ENCODE measurements at regions not wholly inside any gene's neighbourhood (a gene's known extent, or its start where the extent isn't known, plus 50 kb on each side); places are given as distances from the start of the nearest gene placed in this dataset.

DNA sequence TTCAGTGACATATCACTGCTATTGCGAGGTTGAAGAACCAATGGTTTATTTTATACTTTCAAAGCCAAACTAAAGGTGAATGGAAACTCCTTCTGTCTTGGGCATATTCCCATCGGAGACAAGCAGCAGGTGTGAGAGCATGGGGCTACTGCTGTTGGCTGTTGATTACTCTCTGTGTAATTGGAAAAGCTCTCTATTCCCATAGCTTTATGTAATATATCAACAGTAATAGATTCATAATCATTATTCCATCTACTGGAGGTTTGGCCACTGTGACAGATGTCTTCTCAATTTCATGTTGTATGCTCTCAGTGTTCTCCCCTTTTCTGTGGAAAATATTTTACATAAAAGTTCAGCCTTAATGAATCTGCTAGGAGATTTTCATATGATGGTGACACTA is 352.0 kb downstream of the BTG1 start:
- Mint-ChIP-seq H3K4me1 (no peaks in the 10 kb centered on the region), H3K4me3 (no peak overlapping the region), H3K27me3 (no peaks in the 10 kb centered on the region), H3K27ac (no peak overlapping the region), H3K9me3 (no peaks in the 10 kb centered on the region), H3K36me3 (ENCODE audit: low read depth) (no peaks in the 10 kb centered on the region)
- ATAC-seq (no peak), DNase-seq (no peak)

DNA sequence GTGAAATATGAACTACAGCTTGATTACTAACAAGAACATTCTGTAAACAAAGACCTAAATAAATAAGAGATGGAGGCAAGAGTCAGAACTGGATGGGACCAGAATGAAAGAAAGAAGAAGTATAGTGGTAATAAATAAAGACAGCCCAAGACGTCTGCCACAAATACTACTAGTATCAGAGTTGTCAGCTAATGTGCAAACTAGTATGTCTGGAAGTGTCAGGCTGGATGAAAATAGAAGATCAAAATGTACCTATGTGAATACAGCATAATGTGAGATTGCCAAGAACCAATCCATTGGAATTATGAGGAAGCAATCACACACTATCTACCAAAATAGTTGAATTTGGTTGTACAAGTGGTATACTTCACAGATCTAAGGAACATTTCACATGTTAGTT is 353.0 kb downstream of the BTG1 start:
- Mint-ChIP-seq H3K27ac (no peak overlapping the region), H3K4me3 (no peak overlapping the region), H3K9me3 (no peaks in the 10 kb centered on the region), H3K36me3 (ENCODE audit: low read depth) (no peaks in the 10 kb centered on the region), H3K4me1 (peaks cover 2% of the 10 kb centered on the region), H3K27me3 (no peaks in the 10 kb centered on the region)
- ATAC-seq, result no peak
- DNase-seq, result no peak

DNA sequence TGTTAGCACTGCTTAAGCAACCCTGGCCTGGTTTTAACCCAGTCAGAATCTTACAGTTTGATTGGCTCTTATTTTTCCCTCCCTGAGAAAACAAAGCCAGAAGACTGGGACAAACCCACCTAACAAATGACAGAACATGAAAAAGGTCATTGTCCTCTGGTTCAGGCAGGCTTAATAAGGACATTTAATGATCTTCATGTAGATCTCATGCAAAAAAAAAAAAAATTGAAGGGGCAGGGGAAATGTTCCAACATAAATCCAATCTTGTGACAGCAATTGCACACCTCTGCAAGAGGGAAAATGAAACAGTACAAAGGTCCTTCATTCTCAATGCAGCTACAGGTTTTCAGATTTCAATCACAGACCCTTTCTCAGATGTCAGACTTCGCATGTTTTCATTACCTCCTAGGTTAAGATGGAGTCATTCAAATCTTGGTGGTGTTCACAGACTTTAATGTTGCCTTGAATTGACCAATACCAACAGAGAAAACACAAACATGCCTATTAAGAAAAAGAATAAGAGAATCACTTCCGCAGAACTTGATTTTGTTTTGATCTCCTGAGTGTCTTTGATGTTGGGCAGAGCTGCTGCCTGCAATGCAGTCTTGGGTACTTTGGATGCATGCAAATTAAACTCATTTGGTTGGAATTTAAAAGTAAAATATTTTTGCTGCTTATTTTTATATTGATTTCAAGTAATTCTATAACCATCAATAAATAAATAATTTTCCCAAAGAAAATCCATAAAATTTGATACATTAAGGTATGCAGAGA is 359.0 kb downstream of the BTG1 start:
- Mint-ChIP-seq H3K4me3 (no peak overlapping the region), H3K27ac (no peak overlapping the region)

GRCh38 chr12:91785655-91786498 is 359.8 kb downstream of the BTG1 start:
- H3K27me3 Mint-ChIP-seq, result no peaks in the 10 kb centered on the region
- H3K4me1 Mint-ChIP-seq, result peaks cover 17% of the 10 kb centered on the region
- no peak overlapping the region for H3K27ac Mint-ChIP-seq
- H3K36me3 Mint-ChIP-seq (ENCODE audit: low read depth), result no peaks in the 10 kb centered on the region
- no peak overlapping the region for H3K4me3 Mint-ChIP-seq
- peaks cover 3% of the 10 kb centered on the region for H3K9me3 Mint-ChIP-seq
- ATAC-seq (no peak), DNase-seq (no peak)

More for the DNA sequence above, 359.0 kb downstream of the BTG1 start:
- no peaks in the 10 kb centered on the region for H3K27me3 Mint-ChIP-seq
- ATAC-seq (no peak), DNase-seq (no peak)
- peaks cover 17% of the 10 kb centered on the region for H3K4me1 Mint-ChIP-seq
- peaks cover 3% of the 10 kb centered on the region for H3K9me3 Mint-ChIP-seq
- H3K36me3 Mint-ChIP-seq (ENCODE audit: low read depth), result no peaks in the 10 kb centered on the region

DNA sequence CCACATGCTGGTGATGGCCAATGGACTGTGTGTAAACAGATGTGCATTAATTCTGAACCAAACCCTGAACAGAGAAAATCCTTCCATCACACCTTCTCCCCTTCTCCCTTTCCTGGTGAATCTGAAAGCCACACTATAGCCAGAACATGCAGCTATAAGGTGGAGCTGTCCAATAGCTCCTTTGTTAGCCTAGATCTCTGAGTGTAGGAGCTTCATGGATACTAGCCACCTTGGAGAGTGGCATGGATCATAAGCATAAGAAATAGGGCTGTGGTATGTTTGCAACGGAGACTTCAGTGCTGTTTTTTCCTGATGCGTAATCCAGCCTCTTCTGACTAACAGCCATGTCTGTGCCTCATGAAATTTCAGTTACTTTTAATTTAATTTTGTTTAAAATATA is 364.5 kb downstream of the BTG1 start:
- Mint-ChIP-seq H3K9me3 (peaks cover 6% of the 10 kb centered on the region), H3K27ac (no peak overlapping the region), H3K4me3 (no peak overlapping the region), H3K27me3 (no peaks in the 10 kb centered on the region), H3K4me1 (peaks cover 31% of the 10 kb centered on the region), H3K36me3 (ENCODE audit: low read depth) (no peaks in the 10 kb centered on the region)
- ATAC-seq, result no peak
- no peak for DNase-seq

DNA sequence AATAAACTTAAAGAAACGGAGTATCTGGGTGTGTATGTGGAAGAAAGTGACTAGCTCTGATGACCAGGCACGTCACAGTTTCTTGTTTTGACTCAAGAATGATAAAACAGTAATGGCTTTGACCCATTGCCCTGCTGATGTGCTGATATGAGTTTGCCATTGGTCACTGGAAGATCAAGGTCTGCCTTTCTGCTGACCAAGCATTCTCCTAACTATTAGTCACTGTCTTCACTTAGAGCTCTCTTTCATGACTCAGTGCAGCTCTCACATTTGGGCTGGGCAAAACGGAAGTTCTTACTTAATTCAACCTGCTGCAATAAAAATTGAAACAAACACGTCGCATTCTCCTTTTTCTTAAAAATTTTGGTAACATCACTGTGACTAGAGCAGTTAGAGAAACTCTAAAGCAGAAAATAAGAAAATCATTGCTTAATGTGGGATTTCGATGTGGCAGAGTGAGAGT is 366.7 kb downstream of the BTG1 start:
- H3K4me3 Mint-ChIP-seq, result peak overlapping the region; percentile 73
- ATAC-seq (peak; percentile 99), DNase-seq (peak; percentile 26)
- peaks cover 3% of the 10 kb centered on the region for H3K9me3 Mint-ChIP-seq
- peak overlapping the region; percentile 73 for H3K27ac Mint-ChIP-seq
- no peaks in the 10 kb centered on the region for H3K36me3 Mint-ChIP-seq (ENCODE audit: low read depth)
- H3K27me3 Mint-ChIP-seq, result no peaks in the 10 kb centered on the region
- peaks cover 27% of the 10 kb centered on the region for H3K4me1 Mint-ChIP-seq

- DNase-seq (no peak), ATAC-seq (no peak)
- peak overlapping the region; percentile 73 for H3K27ac Mint-ChIP-seq
- H3K27me3 Mint-ChIP-seq, result no peaks in the 10 kb centered on the region
- no peaks in the 10 kb centered on the region for H3K36me3 Mint-ChIP-seq (ENCODE audit: low read depth)
- H3K4me3 Mint-ChIP-seq, result peak overlapping the region; percentile 73
- peaks cover 3% of the 10 kb centered on the region for H3K9me3 Mint-ChIP-seq
- H3K4me1 Mint-ChIP-seq, result peaks cover 27% of the 10 kb centered on the region
Observed at GRCh38 chr12:91778091-91778832, 367.4 kb downstream of the BTG1 start.

GRCh38 chr12:91777268-91777992 is 368.2 kb downstream of the BTG1 start:
- Mint-ChIP-seq H3K4me1 (peaks cover 27% of the 10 kb centered on the region), H3K27me3 (no peaks in the 10 kb centered on the region), H3K27ac (no peak overlapping the region), H3K9me3 (peaks cover 3% of the 10 kb centered on the region), H3K36me3 (ENCODE audit: low read depth) (no peaks in the 10 kb centered on the region), H3K4me3 (no peak overlapping the region)
- no peak for DNase-seq
- peak; percentile 43 for ATAC-seq

GRCh38 chr12:91774434-91774921 is 371.2 kb downstream of the BTG1 start:
- ATAC-seq, result no peak
- no peak overlapping the region for H3K27ac Mint-ChIP-seq
- no peaks in the 10 kb centered on the region for H3K36me3 Mint-ChIP-seq (ENCODE audit: low read depth)
- H3K4me3 Mint-ChIP-seq, result no peak overlapping the region
- DNase-seq, result no peak
- peaks cover 26% of the 10 kb centered on the region for H3K4me1 Mint-ChIP-seq
- peaks cover 3% of the 10 kb centered on the region for H3K9me3 Mint-ChIP-seq
- no peaks in the 10 kb centered on the region for H3K27me3 Mint-ChIP-seq

DNA sequence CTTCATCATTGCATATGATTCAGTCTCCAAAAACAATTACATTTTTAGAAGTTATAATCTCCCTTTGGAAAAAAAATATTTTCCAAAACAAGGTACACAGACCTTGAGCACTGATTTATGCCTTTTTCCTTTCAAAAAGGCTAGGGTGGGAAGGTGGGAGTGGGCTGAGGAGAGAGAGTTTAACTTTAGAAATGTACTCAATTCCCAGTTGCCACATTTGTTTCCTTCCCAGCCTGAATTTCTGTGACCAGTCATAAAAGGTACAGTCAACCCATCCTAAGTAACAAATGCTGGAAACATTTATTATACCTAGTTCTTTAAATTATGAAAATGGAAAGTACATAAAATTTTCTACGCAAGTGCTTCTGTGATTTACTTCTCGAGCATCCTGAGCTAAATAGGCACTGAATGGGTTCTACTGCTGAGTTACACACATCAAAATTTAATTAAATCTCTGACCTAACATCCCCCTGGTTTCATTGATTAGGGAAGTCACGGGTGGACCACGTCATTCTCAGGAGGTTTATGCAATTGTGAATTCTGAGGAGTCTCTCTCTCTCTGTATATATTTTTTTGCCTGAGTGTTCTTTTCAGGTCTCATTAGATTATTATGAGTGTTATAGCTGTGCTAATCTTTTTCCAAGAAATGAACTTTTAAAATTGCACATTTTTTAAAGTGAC is 371.8 kb downstream of the BTG1 start:
- Mint-ChIP-seq H3K27ac (no peak overlapping the region), H3K27me3 (no peaks in the 10 kb centered on the region), H3K36me3 (ENCODE audit: low read depth) (no peaks in the 10 kb centered on the region), H3K9me3 (peaks cover 3% of the 10 kb centered on the region), H3K4me1 (peaks cover 20% of the 10 kb centered on the region), H3K4me3 (no peak overlapping the region)
- DNase-seq (no peak), ATAC-seq (no peak)

DNA sequence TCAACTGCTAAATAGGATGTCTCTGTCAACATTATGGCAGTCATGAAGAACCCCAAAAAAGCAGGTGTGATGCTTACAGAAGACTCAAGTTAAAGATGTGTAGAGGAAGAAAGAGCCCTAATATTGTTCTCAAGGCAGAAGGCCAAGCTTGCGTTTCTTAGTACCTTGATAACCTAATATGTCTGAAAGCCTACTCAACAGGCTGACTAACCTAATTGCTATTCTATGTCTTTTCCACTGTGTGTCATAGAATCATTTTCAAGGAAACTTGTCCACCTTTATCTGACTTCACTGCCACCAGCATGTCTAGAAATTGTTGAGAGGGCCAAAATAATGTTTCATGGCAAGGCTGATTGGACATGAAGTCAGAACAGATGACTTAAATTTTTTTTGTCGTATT is 373.2 kb downstream of the BTG1 start:
- no peak for DNase-seq
- H3K27ac Mint-ChIP-seq, result no peak overlapping the region
- H3K36me3 Mint-ChIP-seq (ENCODE audit: low read depth), result no peaks in the 10 kb centered on the region

GRCh38 chr12:91769736-91770135 is 375.9 kb downstream of the BTG1 start:
- Mint-ChIP-seq H3K9me3 (no peaks in the 10 kb centered on the region), H3K27ac (no peak overlapping the region), H3K36me3 (ENCODE audit: low read depth) (no peaks in the 10 kb centered on the region), H3K27me3 (no peaks in the 10 kb centered on the region), H3K4me1 (no peaks in the 10 kb centered on the region), H3K4me3 (no peak overlapping the region)
- ATAC-seq (no peak), DNase-seq (no peak)

More for the DNA sequence above, 373.2 kb downstream of the BTG1 start:
- no peak overlapping the region for H3K4me3 Mint-ChIP-seq
- H3K27me3 Mint-ChIP-seq, result no peaks in the 10 kb centered on the region
- no peak for ATAC-seq
- peaks cover 6% of the 10 kb centered on the region for H3K4me1 Mint-ChIP-seq
- peaks cover 1% of the 10 kb centered on the region for H3K9me3 Mint-ChIP-seq

- ATAC-seq (no peak), DNase-seq (no peak)
- Mint-ChIP-seq H3K36me3 (ENCODE audit: low read depth) (no peaks in the 10 kb centered on the region), H3K9me3 (no peaks in the 10 kb centered on the region), H3K4me3 (no peak overlapping the region), H3K27me3 (no peaks in the 10 kb centered on the region), H3K4me1 (no peaks in the 10 kb centered on the region), H3K27ac (no peak overlapping the region)
Observed at GRCh38 chr12:91767237-91767636, 378.4 kb downstream of the BTG1 start.
